ENCODE measurements at regions not wholly inside any gene's neighbourhood (a gene's known extent, or its start where the extent isn't known, plus 50 kb on each side); places are given as distances from the start of the nearest gene placed in this dataset.

GRCh38 chr6:117078624-117079023, 186.7 kb upstream of the VGLL2 start:
- TF ChIP-seq CTCF (conservative IDR thresholded peaks at IDR 0.05) (no peak), EZH2 (IDR thresholded peaks at IDR 0.05; ENCODE audit: low read depth) (no peak)
